GOT3 (cell line): ENCODE measurements at regions not wholly inside any gene's neighbourhood (a gene's known extent, or its start where the extent isn't known, plus 50 kb on each side); places are given as distances from the start of the nearest gene placed in this dataset.

ENCODE experiments used
- DNase-seq: peaks from one replicate; lab custom pipeline; 2025; ENCODE audit warnings: mixed read lengths; lab: John Stamatoyannopoulos, UW

DNA sequence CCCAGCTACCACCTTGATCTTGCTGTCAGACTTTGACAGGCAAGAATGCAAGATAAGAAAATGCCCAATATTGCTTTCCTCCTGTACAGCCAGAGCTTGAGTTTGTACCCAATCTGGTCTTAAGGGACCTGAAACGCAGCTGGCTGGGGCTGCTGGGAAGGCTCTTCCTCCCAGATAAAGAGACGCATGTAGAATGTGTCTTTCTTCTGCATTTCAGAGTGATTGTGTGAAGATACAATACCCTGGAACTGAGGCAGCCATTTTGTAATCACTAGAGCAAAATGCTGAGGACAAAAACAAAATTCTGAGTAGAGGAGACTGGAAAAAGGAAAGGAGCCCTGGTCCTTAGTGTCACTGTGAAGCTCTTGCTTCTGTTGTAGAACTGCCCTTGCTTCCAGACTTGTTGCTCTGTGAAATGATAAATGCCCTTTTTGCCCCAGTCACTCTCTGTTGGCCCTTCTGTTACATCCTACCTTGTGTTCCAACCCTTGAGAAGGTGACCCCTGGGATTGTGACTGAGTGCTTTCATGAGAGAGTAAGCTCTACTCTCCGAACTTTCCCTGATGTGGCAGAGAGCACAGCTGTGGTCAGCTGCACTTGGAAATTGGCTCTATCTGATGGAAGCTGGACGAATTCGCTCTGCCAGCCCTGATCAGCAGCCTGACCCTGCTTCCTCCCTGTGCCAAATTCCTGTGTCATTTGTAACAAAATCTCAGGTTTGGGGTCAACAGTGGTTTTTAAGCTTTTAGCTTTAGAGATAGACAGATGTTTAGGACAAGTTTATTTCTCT lies 137.4 kb upstream of the RBMS1 start:
- DNase-seq = no peak

DNA sequence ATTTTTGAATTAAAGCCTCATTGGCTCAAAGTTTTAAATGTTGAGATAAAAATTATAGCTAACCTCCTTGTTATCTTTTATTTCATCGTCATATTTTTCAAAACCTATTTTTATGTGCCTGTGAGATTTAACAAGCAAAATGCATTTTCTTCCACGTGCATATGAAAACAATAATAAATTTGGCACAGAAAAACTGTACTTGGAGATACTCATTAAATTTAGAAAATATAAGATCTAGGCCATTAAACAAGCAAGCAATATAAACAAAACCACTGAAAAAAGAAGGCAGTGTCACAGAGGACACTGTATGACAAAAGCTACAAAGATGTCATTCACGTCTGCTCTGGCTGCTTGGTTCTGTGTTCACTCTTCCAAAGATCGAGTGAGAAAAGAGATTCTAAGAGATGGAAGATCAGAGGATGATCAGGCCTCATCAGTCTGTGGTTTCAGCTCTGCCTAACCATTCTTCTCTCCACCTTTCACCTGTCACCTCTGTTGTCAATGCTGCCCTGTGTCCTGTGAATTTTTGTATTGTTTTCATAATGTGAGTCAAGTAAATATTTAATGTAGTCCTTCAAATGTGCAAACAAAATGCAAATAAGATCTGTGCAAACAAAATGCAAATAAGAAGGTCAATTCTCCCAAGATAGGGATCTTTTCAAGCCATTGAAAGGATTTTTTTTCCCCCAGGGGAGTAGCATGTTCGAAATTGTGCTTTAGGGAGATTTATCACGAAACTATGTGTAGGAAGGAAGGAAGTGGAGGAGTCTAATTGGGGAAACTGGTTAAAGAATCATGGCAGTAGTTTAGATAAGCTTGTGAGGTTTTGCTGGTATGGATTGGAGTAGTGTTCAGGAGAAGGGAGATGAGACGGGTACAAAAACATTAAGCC lies 138.7 kb upstream of the RBMS1 start:
- no peak for DNase-seq

DNA sequence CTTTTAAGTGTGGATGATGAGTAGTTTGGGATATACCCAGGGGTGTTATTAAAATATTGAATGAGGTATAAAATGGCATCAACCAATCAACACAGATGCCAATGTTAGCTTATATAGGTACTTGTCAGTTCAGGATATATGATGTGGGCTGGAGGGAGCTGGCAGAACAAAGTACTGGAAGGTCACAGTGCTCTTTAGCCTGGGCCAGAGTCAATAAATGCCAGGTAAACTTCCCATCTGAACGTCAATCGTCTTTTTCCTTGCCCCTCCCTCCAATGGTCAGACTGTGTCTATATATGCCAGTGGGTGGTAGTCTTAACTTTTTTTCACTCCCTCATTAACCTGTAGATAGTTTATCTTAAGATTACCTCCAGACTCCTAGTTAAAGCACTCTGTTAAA lies 140.8 kb upstream of the RBMS1 start:
- no peak for DNase-seq

DNA sequence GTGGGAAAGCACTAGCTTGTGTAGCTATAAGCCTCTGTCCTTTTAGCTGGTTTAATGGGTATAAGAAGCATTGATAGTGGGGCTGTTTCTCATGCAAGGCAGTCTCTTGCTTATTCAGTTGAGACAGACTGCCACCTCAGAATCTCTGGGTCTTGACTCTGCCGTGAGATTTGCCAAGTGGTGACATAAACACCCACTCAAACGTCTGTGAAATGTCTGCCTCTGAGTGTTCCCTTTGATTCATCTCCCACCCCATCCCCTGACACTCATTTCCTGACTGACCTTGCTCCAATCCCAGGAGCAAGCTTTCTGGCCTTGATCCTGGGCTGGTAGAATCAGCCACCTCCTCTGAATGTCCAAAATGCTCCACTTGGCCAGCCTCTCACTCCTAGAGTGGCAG lies 141.9 kb upstream of the RBMS1 start:
- DNase-seq = no peak

DNA sequence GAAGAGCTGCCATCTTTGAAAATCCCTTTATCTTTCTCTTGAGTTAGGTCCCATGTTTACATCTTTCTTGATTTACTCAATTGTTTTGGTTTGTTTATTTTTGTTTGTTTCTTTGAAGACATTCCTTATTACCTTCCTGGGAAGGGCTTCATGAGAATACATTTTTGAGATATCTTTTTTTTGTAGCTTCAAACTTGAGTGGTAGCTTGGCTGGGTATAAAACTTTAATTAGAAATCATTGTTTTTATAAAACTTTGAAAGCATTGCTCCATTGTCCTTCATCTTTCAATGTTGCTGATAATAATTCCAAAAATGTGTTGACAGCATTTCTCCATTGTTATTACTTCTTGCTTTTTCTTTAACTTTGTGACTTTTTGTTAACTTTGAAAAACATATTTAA lies 145.9 kb upstream of the RBMS1 start:
- DNase-seq = no peak

DNA sequence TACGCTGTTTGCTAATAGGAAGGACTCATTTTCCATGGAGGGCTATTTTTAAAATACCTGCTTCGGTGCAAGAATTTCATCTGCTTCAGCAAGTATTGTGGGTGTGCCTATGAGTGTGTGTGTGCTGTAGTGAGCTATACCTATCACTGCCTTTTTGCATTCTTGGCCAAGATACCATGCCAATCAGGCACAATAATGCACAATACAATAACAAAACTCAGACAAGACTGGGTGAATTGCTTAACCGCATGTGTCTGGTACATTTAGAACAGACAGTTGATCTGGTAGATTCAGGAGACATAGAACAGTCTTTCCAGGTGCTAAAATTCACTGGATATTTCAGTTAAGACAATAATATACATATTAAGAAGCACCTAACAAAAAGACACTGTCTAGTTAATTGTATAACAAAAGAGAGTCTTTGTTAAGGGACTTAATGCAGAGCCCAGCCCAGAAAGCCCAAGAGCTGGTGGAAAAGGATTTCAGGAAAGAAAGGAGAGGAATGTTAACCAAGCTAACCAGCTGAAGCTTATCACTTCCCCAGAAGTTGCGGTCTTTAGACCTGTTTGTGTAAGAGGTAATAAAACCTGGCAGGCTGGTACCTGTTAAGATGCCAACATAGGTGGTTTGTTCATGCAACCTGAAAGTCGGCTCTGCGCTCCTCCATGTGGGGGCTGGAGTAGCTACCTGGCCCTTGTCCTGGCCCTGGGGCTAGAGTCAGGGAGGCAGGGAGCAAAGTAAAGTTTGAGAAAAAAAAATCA lies 153.3 kb upstream of the RBMS1 start:
- DNase-seq = no peak

DNA sequence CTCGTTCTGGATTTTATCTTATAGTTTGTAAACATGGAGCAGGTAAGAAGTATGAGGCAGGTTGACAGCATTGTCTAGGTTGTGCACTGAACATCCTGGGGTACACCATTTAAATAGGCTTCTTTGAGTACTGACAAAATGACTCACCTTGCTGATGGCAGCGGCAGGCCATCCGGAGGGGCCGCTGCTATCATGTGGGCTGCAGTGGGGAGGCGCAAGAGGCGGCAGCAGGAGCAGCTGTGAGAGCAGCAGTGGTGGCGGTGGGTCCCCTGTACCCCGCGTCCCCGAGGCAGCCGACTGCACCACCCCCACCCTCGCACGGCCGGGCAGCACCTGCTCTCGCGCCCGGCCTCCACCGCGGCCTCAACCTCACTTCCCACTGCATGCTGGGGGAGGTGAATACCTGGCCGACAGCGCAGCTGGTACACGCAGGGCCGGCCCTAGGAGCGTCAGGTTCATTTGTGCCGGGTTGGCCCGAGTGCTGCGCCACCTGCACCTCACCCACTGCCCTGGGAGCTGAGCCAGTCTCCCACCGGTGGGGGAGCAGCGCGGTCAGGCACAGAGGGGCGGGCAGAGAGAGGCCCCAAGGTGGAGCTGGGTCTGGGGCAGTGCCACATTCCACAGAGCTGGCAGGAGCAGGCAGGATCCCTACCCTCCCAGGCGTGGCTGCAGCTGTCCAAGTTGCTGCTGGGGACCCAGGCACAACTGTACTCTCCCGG lies 154.5 kb upstream of the RBMS1 start:
- no peak for DNase-seq

DNA sequence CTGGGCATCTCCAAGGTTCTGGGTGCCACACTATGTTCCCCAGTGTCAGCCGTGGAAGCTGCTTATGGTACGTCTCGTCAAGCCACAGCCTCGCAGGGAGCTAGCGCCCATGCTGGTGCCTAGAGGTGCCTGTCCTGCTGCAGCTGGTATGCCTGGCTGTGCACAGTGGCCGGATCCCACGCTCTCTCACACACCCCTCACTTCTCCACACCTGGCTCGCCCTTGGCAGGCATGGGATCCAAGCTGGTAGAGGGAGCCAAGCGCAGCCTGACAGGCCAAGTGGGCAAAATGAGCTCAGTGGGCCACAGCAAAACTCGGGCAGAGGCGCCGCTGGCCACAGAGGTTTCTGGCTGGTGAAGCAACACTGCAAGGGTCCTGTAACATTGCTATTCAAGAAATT lies 156.1 kb upstream of the RBMS1 start:
- DNase-seq = no peak

DNA sequence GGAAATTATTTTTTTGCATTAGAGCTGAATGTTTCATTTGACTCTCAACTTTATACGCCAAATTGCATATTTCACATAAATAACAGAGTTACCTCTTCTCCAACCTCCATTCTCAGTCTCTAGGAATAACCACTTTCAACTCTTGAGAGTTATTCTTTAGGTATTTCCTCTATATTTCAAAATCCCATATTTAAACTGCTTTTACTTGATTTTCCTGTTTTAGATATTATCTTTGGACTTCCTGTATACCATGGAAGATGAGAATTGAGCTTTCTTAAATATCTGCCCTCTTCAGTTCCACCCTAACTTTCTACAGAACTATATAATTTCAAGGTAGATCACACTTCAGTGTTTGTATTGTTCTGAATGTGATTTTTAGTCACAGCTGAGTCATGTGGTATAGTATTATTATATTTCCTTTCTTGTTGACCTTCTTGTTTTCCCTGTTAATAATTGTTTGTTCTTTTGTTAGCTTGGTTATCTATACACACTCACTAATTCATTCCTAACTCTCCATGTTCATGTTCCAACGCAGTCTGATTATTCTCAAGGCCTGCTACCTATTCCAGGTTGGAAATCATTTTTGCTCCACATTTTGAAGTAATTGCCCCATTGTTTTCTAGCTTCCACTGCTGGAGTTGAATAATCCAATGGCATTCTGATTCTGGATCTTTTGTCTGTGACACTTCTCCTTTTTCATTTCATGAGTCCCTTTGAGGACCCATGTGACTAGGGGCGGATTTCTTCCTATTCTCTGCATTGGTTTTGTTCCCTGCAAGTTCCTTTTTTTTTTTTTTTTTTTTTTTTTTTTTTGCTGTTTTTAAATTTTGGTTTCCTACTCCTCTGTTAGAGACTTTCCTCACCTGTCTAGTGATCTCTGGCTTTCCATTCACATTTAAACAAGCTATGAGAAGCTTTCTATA lies 156.8 kb upstream of the RBMS1 start:
- DNase-seq = no peak

DNA sequence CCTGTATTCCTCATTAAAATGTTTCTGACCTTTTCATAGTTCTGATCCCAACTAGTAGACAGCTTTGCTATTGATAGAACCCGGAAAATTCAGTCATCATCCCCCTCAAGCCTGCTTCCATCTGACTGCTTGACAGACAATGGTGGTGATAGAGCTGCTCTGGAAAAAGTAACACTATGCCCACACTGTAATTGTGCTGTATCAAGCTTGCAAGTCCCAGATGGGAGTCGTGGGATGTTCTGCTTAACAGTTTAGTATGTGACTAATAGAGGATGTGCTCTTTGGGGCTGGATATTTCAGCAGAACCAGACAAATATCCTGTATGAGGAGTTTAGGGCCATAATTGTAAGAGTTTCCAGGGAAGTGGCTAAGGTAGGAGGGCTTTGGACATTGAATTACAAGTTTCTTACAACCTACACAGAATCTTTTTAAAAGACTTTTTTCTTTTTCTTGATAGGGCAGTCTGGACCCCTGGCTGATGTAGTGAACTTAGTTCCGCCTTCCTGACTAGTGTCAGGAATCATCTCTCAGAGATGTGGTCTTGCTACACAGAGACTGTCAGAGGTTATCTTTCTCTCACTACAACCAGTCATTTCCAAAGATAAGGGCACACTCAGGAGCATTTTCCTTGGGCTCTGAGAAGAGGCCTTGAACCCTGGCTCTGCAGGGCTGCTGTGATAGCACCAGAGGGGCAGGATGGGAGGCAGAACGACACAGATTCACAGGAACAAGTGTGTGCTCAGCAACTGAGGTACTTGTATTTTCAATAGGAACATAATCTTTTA lies 158.0 kb upstream of the RBMS1 start:
- no peak for DNase-seq

DNA sequence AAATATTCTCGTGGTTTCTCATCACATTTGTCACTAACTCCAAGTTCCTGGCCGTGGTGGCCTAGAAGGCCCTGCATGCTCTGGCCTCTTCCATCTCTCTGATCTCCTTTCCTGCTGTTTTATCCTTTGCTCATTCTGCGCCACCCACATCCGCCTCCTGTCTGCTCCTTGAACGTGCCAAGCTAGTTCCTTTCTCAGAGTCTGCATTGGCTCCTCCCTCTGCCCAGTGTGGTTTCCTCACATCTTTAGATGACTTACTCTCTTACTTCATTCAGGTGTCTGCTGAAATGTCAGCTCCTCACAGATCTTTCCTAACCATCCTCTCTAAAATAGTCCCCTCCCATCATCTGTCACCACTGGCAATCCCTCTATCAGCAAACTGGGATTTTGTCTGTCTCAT lies 158.6 kb upstream of the RBMS1 start:
- DNase-seq = no peak

DNA sequence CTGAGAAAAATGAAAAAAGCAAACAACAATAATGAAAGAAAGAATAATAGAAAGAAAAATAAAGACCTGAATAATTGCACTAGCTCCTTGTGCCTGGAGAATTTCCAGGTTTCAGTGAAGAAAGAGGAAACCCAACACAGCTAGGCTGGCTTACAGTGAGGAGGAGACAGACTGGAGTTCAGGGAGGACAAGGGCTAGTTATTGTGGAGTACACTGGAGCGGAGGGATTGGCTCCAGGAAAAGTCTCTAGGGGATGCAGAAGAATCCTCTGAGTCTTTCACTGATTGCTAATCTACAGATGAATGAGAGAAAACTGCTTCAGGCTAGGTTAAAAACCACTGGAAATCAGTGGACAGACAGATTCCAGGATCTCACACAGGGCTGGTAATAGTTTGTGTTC lies 163.6 kb upstream of the RBMS1 start:
- no peak for DNase-seq

DNA sequence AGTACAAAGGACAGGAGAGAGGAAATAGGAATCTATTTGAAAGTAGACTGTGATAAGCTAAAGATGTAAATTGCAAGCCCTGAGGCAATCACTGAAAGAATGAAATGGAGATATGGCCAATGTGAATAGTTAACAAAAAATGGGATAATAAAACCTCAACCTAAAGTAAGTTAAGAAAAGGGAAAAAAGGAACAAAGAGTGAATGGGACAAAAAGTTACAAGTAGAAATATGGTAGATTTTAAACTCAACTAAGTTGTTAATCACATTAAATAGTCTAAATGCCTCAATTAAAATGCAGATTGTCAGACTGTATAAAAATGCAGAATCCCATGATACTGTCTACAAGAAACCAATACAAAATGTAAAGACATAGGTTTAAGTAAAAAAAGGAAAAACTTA lies 165.2 kb upstream of the RBMS1 start:
- DNase-seq = no peak

DNA sequence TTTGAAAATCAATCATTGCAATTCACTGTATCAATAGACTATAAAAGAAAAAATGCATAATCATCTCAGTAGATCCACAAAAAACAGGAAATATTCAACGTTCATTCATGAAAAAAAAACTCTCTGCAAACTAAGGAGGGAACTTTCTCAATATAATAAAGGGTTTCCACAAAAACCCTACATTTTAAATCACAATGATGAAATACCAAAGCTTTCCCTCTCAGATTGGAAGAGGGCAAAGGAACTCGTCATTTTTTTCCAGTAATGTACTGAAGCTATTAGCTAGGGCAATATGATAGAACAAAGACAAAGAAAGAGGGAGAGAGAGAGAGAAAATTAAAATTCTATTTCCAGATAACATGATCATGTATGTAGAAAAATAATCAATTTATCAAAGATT lies 167.1 kb upstream of the RBMS1 start:
- DNase-seq = no peak

DNA sequence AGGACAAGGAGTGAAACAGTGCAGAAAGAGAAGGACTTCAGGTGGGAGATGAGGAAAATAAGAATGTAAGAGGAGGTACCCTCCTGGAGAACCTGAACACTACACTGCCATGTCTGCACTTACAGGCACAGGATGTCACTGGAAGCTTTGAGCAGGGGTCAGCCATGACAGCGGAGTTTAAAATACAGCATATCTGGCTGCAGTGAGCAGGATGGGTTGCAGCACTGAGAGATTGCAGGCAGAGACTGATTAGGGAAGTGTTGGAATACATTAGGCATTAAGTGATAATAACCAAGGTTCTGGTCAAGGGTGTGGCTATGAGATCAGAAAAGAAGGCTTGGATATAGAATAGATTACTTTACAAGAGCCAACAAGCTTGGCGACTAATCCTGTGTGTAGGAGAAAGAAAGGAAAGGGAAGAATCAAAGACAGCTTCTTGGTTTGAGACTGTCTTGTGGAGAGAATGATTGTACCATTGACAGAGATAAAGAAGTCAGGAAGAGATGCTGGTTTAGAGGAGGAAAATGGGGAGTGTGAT lies 171.1 kb upstream of the RBMS1 start:
- DNase-seq = no peak

DNA sequence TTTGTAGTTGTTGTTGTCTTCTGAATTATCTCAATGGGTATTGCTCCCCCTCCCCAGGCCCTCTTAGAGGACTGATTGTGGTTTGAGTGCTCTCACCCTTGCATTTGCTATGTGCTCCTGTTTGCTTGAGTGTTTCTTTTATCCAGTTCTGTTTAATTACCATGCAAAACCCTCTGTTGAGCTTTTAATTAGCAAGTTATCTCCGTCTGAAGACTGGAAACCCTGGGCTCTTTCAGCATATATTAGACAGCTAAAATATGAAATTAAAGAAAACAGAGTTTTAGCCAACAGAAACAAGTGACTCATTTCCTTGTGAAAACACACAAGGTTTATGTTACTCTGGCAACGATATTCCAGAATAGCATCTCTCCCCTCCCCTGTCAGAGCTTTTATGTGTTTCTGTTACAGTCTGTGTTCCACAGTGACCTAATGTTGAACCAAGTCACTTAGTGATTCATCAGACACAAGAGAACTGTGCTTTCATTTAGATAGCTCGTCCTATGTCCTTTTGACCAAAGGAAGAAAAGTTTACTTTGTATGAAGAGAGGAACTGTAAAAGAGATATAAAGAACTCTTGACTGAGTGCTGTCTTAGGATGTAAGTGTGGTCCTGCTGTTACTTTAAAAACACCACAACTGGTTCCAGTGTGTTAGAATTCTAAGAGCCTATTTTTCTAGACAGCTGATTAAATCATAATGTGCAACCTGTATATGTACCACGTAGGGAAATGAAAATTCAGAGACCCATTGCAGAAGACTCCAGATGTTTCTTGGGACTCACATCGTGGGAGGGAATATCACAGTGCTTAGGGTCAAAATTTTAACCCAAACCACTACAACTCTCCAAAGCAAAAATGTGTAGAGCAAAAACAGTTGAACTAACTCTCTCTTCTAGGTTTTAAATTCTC lies 172.8 kb upstream of the RBMS1 start:
- DNase-seq = no peak

DNA sequence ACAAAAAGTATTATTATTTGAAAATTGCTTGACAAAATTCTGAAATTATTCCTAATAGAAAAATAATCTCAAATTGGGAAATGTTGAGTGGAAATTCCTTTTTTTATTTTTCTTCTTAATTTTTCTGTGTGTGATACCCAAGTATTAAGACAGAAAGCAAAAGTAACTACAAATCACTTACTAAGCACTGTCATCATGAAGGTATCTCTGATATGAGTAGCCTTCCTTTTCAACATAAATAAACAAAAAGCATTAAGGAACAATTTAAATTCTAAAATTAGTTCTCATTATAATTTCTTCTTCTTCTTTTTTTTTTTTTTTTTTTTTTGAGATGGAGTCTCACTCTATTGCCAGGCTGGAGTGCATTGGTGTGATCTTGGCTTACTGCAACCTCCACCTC lies 174.2 kb upstream of the RBMS1 start:
- no peak for DNase-seq

DNA sequence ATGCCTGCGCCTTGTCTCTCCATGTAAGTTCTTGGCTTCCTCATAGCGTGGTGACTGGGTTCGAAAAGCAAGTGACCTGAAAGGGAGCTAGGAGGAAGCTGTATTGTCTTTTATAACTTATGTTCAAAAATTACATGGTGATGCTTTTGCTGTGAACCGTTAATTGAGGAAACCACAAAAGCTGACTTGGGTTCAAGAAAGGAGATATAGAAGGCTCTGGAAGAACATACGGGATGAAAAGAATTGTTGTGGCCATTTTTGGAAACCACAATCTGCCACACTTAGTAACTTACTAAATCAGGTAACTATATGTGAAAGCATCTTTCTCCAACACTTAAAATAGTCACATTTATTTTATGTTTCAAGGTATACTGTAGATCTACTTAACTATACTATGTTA lies 177.0 kb upstream of the RBMS1 start:
- no peak for DNase-seq

DNA sequence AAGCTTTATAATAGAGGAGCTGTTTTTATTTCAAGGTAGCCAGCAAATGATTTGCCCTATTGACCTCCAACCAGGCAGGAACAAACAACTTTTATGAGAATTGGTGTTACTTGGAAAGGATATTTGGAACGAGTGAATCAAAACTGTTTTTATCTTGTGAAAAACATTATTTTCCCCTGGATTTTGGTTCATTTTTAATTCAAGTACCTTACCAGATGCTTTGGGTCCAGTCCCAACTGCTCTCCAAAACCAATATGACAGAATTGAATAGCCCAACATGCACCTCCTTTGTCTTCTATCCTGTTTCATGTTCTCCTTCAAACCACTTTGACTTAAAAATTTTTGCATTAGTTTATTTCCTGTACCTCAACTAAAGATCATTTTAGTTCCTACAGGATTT lies 178.6 kb upstream of the RBMS1 start:
- DNase-seq = no peak
